Epithelial cell of esophagus (primary cell): ENCODE measurements at regions not wholly inside any gene's neighbourhood (a gene's known extent, or its start where the extent isn't known, plus 50 kb on each side); places are given as distances from the start of the nearest gene placed in this dataset.

ENCODE experiments used
- DNase-seq: peaks from one replicate; pipeline ENCODE4 v3.0.0; 2010; ENCODE audit warnings: low read depth
- H3K4me3 ChIP-seq: 2 replicates; pipeline ENCODE4 v1.5.1; 2011; ENCODE audit warnings: mild to moderate bottlenecking, low read length, control low read depth
- TF ChIP-seq, protein P1 (sequence below): IDR thresholded peaks from 2 replicates; pipeline ENCODE4 v1.5.1; 2011; ENCODE audit warnings: low read depth, mild to moderate bottlenecking, low read length, control low read depth, inconsistent platforms; ENCODE audit not compliant: insufficient read depth; ENCODE audit errors: missing control alignments

DNA sequence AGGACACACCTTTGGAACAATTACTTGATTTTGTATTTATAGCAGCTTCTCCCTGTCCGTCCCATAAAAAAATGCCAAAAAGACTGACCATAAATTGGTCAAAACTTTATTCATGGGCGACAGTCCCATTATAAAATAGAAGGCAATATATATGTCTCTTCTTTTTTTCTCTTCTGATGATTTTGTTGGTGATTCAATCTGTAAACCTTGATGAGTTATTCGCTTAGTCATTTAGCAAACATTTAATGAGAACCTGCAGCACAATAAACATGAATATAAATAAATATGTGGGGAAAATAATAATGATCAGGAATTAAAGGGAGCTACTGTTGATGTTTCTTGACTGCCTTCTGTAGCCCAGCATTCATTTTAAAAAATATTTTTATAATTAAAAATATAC lies 356.4 kb upstream of the ACTBL2 start:
- peak; percentile 78 for DNase-seq

DNA sequence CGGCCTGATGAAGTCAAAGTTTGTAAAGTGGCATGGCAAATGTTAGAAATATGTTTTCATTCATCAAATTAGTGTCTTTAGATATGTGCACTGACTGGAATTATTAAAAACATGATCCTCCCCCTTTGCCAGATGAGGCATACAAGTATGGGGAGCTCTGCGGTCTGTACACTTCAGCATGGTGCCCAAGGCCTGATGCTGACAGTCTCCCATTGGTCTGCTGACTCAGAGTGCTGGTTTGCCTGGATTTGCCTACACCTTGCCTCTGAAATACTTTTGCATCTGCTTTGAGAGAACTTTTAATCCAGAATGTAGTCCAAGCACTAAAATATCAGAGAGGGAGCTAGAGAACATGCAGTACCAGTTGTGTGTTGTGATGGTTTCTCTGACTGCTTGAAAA lies 354.3 kb upstream of the ACTBL2 start:
- TF ChIP-seq, protein P1, sequence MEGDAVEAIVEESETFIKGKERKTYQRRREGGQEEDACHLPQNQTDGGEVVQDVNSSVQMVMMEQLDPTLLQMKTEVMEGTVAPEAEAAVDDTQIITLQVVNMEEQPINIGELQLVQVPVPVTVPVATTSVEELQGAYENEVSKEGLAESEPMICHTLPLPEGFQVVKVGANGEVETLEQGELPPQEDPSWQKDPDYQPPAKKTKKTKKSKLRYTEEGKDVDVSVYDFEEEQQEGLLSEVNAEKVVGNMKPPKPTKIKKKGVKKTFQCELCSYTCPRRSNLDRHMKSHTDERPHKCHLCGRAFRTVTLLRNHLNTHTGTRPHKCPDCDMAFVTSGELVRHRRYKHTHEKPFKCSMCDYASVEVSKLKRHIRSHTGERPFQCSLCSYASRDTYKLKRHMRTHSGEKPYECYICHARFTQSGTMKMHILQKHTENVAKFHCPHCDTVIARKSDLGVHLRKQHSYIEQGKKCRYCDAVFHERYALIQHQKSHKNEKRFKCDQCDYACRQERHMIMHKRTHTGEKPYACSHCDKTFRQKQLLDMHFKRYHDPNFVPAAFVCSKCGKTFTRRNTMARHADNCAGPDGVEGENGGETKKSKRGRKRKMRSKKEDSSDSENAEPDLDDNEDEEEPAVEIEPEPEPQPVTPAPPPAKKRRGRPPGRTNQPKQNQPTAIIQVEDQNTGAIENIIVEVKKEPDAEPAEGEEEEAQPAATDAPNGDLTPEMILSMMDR, result no peak
- peak; percentile 79 for DNase-seq
- H3K4me3 ChIP-seq, result no peak overlapping the region

More for the DNA sequence above, 356.4 kb upstream of the ACTBL2 start:
- H3K4me3 ChIP-seq, result no peak overlapping the region
- TF ChIP-seq, protein P1, result no peak

DNA sequence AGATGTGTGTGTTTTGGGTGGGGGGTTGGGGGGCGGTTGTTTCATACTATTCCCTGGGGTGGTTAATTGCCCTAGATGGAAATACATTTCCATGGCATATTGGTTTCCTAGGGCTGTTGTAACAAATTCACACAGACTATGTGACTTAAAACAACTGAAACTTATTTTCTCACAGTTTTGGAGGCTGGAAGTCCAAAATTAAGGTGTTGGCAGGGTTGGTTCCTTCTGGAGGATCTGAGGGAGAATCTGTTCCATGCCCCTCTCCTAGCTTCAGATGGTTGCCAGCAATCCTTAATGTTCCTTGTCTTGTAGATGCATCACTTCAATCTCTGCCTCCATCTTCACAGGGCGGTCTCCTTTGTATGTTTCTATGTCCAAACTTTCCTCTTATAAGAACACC lies 353.7 kb upstream of the ACTBL2 start:
- no peak overlapping the region for H3K4me3 ChIP-seq
- TF ChIP-seq, protein P1, result no peak
- DNase-seq, result no peak

DNA sequence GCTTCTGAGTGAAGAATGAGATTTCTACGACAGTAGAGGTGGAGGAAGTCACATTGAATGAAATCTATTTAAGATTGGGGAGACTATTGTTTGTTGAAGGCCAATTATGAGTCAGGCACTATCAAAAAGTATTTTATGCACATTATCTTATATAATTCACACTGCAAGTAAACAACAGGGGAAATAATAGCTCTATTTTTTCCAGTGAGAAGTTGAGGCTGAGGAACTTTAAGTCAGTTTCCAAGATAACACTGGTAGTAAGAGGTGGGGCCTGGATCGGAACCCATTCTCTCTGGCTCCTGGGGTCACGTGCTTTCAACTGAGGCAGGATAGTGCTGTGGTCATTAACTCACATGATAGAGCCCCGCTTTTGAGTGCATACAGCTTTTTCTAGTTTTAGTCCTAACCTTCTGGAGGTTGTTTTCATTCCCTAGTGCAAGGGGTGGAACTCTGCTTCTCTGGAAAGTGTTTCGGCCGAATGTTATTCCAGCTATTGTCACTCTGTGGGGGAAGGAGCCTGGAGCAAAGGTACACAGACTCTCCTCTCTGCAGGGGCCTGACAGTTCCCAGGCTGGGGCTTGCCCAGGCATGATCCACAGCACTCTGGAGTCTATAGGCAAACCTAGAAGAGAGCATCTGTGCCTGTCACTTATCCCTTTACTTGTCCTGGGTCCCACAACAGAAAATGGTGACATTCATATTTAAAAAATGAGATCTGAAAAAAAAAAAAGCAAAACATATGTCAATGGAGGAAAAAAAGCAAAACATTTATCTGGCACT lies 352.4 kb upstream of the ACTBL2 start:
- TF ChIP-seq, protein P1, result no peak
- DNase-seq, result peak; percentile 95
- H3K4me3 ChIP-seq, result no peak overlapping the region

- no peak overlapping the region for H3K4me3 ChIP-seq
- DNase-seq, result no peak
- TF ChIP-seq, protein P1, result no peak
Observed at GRCh38 chr5:57833489-57833888, 350.9 kb upstream of the ACTBL2 start.

DNA sequence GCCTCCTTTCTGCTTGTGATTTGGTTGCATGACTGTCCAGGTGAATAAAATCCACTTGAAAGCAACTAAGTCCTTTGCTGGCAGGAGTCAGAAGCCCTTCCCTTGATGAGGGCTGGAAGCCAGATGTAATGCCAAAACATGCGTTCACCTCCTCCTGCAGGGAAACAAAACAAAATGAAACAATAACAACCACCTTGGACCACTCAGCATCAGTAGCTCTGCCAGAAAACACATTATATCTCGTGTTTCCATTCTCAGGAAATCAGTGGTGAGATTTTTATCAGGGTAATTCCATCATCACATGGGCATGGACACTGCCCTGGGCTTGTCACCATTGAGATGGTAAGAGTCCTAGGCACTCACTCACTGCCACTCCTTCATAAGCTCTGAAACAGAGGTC lies 350.3 kb upstream of the ACTBL2 start:
- no peak for DNase-seq
- no peak overlapping the region for H3K4me3 ChIP-seq
- TF ChIP-seq, protein P1, result no peak

GRCh38 chr5:57831932-57832331 lies 349.3 kb upstream of the ACTBL2 start:
- TF ChIP-seq, protein P1, result no peak
- peak; percentile 84 for DNase-seq
- no peak overlapping the region for H3K4me3 ChIP-seq
